ENCODE measurements at regions not wholly inside any gene's neighbourhood (a gene's known extent, or its start where the extent isn't known, plus 50 kb on each side); places are given as distances from the start of the nearest gene placed in this dataset.
A peak's percentile ranks its signal among the peaks of the same experiment; 100 is the strongest.

DNA sequence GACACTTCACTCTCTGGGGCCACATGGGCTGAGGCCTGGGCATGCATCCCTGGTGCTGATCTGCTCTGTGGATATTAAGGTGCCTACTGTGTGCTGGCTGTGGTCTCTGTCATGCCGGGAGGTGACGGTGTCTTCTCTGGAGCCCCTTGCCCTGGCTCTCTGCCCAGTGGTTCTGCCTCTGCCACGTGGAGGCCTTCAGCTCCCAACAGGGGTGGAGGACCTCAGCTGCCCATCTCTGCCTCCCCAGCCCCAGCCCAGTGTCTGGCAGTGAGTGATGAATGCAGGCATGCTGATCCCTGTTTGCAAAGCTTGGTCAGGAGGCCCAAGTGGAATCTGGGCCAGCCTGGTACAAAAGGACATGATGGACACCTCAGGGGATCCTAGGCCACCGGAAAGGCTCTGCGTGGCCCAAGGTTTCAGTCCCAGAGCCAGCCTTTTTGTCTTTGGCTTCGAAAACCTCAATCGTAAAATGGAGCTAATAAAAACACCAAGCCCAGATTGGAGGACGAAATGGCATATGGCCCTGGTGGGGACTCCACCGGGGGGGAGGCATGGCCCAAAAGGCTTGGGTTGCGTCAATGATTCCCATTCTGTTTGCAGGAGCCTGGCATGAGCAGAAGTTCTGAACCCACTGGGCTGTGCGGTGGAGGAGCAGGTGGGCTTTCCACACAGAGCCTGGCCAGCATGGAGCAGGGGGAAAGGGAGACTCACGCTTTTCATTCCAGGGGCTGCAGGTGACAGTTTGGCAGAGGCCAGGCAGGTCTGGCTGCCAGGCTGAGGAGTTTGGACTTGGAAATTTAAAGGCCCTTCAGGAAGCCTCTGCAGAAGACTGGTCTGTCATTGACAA is 54.7 kb upstream of the KLF13 start:
- DNase-seq (ENCODE audit: low spot score in 2 of 2): no peak
- Mint-ChIP-seq H3K36me3 (no peaks in the 10 kb centered on the region), H3K9me3 (no peaks in the 10 kb centered on the region), H3K27ac (no peak overlapping the region)
- ATAC-seq: no peak

DNA sequence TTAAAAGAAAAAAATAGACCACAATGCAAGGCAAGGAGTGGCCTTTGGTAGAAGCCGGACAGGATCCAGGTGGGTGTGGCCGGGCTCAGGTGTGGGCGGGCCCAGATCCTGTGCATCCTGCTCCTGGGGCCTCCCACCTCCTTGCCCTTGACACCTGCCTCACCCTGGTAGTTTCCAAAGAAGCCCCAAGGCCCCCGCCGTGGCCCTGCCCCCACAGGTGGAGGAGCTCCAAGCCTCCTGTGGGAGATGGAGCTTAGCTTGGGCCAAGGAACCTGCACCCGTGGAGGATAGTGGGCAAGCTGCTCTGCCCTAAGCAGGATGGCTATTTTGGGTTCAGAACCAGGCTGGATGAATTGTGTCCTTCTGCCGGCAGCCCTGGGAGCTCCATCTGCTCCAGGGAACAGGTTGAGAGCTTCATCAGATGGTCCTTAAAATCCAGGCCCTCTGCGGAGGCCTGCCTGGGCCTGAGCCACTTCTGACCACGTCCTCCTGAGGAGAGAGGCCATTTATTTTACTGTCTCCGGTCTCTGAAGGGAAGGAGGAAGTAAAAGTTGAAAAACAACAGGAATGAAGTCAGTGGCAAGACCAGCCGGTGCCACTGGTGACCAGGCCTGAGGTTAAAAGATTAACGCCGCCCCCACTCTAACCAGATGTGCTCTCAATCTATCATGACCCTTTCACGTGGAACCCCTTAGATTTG is 53.9 kb upstream of the KLF13 start:
- no peaks in the 10 kb centered on the region for H3K9me3 Mint-ChIP-seq
- DNase-seq (ENCODE audit: low spot score in 2 of 2): no peak
- ATAC-seq: no peak
- H3K27ac Mint-ChIP-seq: peak overlapping the region in 1 of 2 donors; percentile 35
- H3K36me3 Mint-ChIP-seq: no peaks in the 10 kb centered on the region

DNA sequence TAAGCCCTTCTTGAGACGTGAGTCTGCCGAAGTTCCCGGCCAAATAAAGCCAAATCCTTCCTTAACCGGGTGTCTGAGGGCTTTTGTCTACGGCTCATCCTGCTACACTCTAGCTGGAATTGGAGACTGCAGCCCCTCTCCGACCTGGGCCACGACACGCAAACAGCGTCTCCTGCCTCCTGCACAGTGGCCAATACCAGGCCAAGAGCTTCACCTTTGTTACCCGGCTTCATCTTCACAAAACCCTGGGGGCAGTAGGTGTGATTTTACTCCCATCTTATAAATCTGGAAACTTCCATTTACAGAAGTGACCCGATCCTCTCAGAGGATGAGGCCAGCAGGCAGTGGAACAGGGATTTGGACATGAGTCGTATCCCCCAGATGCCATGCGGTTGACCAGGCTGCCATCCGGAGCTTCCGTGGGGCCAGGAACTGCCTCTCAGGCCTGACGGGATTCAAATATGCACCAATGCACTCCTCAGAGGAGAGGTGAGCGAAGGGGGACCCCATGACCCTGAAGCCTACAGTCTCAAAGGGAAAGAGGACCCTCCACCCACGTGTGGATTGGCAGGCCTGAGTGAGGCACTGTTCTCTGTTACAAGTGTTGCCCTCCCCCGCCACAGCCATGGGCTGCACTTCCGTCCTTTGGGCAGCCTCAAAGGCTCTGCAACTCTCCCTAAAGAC is 53.2 kb upstream of the KLF13 start:
- peak overlapping the region in 1 of 2 donors; percentile 35 for H3K27ac Mint-ChIP-seq
- H3K9me3 Mint-ChIP-seq: no peaks in the 10 kb centered on the region
- no peak for ATAC-seq
- H3K36me3 Mint-ChIP-seq: no peaks in the 10 kb centered on the region
- no peak for DNase-seq (ENCODE audit: low spot score in 2 of 2)

DNA sequence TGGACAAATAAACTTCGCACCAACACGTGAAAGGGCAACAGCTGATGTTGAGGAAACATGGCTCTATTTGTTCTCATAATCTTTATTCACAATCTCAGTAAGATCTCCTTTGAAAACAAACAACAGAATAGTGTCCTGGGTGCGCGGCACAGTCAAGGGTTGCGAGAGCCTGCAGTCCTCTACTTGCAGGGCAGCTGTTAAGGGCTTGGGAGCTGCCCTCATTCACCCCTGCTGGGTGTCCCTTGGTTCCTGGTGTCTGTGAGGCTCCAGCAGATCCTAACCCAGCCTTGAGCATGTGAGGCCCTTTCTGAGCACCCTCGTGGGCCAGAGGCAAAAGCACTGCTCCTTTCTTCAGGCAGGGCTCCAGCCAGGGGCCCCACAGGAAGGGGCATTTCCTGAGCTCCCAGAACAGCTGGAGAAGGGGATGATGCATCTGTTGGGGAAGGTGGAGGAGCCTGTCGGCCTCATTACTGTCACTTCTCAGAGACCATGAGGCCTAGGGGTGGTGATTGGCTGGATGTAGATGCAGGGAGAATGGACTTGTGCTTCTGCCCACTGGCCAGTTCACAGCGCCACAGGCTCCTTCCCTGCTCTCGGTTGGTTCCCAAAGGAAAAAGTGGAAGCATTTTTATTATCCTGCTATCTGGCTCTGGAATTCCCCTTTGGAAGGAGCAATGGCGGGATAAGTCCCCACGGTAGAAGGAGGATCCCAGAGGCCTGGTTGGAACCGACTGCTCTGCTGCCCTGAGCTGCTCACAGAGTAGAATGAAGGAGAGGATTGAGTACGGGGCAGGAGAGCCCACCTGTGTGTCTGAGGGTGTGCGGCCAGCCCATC is 51.9 kb upstream of the KLF13 start:
- Mint-ChIP-seq H3K36me3 (no peaks in the 10 kb centered on the region), H3K9me3 (no peaks in the 10 kb centered on the region), H3K27ac (no peak overlapping the region)
- DNase-seq (ENCODE audit: low spot score in 2 of 2) (no peak), ATAC-seq (no peak)

DNA sequence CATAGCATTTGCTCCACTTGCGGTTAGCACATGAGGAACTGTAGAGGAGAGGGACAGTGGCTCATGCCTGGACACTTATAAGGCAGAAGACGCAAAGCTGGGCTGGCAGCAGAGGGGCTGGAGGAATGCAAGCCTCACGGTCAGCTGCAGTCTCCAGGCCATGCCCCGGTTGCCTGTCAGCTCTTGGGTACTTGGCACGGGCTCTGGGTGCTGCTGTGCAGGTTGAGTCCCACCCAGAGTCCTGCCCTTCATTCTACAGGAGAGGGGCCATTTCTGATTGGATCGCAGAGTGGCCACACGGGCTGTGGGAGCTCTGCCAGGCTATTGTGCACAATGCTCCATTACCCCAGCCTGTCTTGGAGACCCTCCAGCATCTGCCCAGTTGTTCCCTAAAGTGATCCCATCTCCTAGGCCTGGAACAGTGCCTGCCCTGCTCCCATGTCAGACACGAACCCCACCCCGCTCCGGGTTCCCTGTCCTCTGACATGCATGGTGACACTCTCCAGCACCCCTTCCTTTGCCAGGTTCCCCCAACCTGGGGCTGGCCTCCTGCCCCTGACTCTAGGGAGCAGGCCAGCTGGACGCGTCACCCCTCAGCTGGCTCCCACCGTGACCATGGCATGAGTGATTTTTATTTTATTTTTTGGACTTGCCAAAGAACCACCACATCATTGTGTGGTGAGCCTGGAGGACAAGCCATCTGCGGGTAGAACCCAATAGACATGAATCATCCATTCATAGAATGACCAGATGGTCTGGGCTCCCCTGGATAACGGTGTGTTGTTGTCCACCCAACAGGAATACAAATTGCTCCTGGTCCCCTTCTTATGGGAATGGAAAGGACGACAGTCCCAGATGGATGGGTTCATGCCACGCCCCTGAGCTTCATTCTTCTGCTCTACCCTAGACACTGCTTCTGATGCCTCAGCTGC is 51.0 kb upstream of the KLF13 start:
- DNase-seq (ENCODE audit: low spot score in 2 of 2) (no peak), ATAC-seq (no peak)
- Mint-ChIP-seq H3K9me3 (no peaks in the 10 kb centered on the region), H3K36me3 (no peaks in the 10 kb centered on the region), H3K27ac (no peak overlapping the region)

DNA sequence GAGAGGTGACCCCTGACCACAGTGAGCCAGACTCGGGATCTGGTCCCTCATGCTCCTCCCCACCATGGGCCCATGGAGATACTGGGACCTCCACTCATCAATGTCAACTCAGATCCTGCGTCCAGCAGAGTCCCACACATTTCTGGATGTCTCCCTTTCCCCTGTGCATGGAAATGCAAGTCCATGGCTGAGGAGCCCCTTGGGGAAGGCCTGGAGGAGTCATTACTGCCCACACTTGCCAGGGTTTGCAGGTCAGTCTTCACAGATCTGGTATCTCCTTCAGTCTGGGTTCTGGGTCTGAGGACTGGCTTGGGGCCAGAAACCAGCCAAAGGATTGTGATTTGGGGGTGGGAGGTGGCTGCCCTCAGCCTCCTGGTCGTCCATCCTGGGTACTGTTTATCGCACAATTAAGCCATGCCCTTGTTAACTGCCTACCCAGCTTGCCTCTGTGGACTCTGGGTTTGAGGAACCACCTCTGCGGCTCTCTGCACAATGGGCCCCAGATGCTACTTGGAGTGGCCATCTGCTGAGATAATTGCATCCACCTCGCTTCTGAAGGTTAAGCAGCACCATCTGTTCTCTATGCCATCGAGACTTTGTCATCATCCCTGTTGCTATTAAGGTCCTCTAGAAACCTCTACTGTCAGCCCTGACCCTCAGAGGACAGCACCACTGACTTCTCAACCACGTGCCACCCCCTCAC is 49.9 kb upstream of the KLF13 start:
- Mint-ChIP-seq H3K9me3 (no peaks in the 10 kb centered on the region), H3K27ac (no peak overlapping the region), H3K36me3 (no peaks in the 10 kb centered on the region)
- ATAC-seq (no peak), DNase-seq (ENCODE audit: low spot score in 2 of 2) (peak in 1 of 2 donors; percentile 43)
